ENCODE measurements at regions not wholly inside any gene's neighbourhood (a gene's known extent, or its start where the extent isn't known, plus 50 kb on each side); places are given as distances from the start of the nearest gene placed in this dataset.

DNA sequence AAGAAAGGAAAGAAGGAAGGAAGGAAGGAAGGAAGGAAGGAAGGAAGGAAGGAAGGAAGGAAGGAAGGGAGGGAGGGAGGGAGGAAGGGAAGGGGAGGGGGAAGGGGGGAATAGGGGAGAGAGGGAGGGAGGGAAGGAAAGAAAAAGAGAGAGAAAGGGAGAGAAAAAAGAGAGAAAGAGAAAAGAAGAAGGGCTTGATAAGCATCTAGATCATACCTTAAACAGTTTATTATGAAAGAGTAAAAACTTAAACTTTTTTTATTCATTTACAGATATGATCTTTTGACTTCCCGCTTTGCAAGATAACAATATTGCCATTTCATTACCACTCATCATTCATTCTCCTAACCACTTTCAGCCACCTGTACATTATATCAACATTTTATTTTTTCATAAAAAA is 53.6 kb upstream of the TMEM106B start:
- H3K9me3 ChIP-seq: no peaks in the 10 kb centered on the region
- ATAC-seq (no peak), DNase-seq (no peak)
- no peaks in the 10 kb centered on the region for H3K4me1 ChIP-seq
- H3K36me3 ChIP-seq: no peaks in the 10 kb centered on the region
- no peaks in the 10 kb centered on the region for H3K27me3 ChIP-seq
- no peak overlapping the region for H3K27ac ChIP-seq
- no peak overlapping the region for H3K4me3 ChIP-seq
- TF ChIP-seq POLR2A (IDR thresholded peaks at IDR 0.05): no peak
- TF ChIP-seq, protein P1, sequence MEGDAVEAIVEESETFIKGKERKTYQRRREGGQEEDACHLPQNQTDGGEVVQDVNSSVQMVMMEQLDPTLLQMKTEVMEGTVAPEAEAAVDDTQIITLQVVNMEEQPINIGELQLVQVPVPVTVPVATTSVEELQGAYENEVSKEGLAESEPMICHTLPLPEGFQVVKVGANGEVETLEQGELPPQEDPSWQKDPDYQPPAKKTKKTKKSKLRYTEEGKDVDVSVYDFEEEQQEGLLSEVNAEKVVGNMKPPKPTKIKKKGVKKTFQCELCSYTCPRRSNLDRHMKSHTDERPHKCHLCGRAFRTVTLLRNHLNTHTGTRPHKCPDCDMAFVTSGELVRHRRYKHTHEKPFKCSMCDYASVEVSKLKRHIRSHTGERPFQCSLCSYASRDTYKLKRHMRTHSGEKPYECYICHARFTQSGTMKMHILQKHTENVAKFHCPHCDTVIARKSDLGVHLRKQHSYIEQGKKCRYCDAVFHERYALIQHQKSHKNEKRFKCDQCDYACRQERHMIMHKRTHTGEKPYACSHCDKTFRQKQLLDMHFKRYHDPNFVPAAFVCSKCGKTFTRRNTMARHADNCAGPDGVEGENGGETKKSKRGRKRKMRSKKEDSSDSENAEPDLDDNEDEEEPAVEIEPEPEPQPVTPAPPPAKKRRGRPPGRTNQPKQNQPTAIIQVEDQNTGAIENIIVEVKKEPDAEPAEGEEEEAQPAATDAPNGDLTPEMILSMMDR (IDR thresholded peaks at IDR 0.05): no peak
- 93% methylated on average over 1 of the region's 1 CpG for WGBS (ENCODE audit: insufficient coverage, low coverage, low lambda C conversion rate, missing lambda C conversion rate)
- intact Hi-C loops (cut with DNase I): no loop called here

DNA sequence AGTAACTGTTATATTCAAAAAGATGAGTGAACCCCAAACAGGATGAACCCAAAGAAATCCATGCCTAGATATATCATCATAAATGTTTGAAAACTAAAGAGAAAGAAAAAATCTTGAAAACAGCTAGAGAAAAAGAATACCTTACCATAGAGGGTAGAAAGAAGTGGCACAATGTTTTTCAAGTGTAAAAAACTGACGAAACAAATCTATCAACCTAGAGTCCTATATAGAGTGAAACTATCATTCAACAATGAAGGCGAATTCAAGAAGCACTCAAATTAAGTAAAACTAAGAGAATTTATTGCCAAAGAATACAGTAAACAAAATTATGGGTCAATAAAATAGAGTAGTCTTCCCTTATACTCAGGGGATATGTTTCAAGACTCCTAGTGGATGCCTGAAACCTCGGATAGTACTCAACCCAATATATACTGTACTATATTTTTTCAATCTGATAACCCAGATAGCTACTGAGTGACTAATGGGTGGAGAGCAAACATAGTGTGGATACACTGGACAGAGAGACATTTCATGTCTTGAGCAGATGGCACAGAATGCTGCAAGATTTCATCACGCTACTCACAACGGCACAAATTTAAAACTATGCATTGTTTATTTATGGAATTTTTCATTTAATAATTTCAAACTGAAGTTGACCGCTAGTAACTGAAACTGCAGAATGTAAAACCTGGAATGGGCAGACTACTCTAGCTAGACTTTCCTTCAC is 52.6 kb upstream of the TMEM106B start:
- Histone ChIP-seq H3K27me3 (no peaks in the 10 kb centered on the region), H3K27ac (no peak overlapping the region), H3K9me3 (no peaks in the 10 kb centered on the region), H3K4me1 (no peaks in the 10 kb centered on the region), H3K4me3 (no peak overlapping the region), H3K36me3 (no peaks in the 10 kb centered on the region)
- WGBS (ENCODE audit: insufficient coverage, low coverage, low lambda C conversion rate, missing lambda C conversion rate): 72% methylated on average over 6 of the region's 6 CpGs
- DNase-seq (no peak), ATAC-seq (no peak)
- intact Hi-C loops (cut with DNase I): no loop called here
- TF ChIP-seq, protein P1 (IDR thresholded peaks at IDR 0.05): no peak
- no peak for TF ChIP-seq POLR2A (IDR thresholded peaks at IDR 0.05)

DNA sequence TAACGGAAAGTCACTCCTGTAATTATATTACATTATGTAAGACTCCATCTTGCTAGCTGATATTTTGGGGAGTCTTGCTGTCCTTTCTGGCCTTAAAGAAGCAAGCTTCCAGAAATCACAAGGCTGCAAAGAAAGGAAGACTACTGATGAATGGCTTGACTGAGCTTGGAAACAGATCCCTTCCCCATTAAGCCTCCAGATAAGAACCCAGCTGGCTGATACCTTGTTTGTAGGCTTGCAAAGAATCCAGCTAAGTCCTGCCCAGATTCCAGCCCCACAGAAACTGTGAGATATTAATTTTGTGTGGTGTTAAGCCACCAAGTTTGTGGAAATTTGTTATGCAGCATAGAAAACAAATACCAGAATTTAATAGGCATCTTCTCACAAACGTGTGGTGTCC is 49.9 kb upstream of the TMEM106B start:
- TF ChIP-seq, protein P1 (IDR thresholded peaks at IDR 0.05): no peak
- no peak for TF ChIP-seq POLR2A (IDR thresholded peaks at IDR 0.05)
- no peaks in the 10 kb centered on the region for H3K27me3 ChIP-seq
- DNase-seq (no peak), ATAC-seq (no peak)
- H3K4me3 ChIP-seq: no peak overlapping the region
- no peak overlapping the region for H3K27ac ChIP-seq
- H3K36me3 ChIP-seq: no peaks in the 10 kb centered on the region
- 45% methylated on average over 2 of the region's 2 CpGs for WGBS (ENCODE audit: insufficient coverage, low coverage, low lambda C conversion rate, missing lambda C conversion rate)
- intact Hi-C loops (cut with DNase I): no loop called here
- no peaks in the 10 kb centered on the region for H3K4me1 ChIP-seq
- no peaks in the 10 kb centered on the region for H3K9me3 ChIP-seq

All from right lobe of liver (tissue), 6 donors.